Bronchial epithelial cell (primary cell): ENCODE measurements at regions not wholly inside any gene's neighbourhood (a gene's known extent, or its start where the extent isn't known, plus 50 kb on each side); places are given as distances from the start of the nearest gene placed in this dataset.
"Not testable (repeated sequence)": the region's sequence is repeated elsewhere in the genome, so short reads cannot be mapped to it uniquely, and the experiment has no call there.

ENCODE experiments used
- DNase-seq: peaks from one replicate; pipeline ENCODE4 v3.0.0-alpha.2; 2010; ENCODE audit warnings: low read depth
- FAIRE-seq: peaks from 2 replicates; lab custom pipeline; 2011; peaks lifted over from hg19 to GRCh38; lab: Jason Lieb, UNC
- H3K27me3 ChIP-seq: 2 replicates; pipeline ENCODE4 v1.5.1; 2011; ENCODE audit warnings: low read length; ENCODE audit not compliant: control insufficient read depth, insufficient read depth
- H3K36me3 ChIP-seq: 2 replicates; pipeline ENCODE4 v1.5.1; 2011; ENCODE audit warnings: low read length; ENCODE audit not compliant: control insufficient read depth, insufficient read depth
- H3K4me3 ChIP-seq: 2 replicates; pipeline ENCODE4 v1.5.1; 2011; ENCODE audit warnings: mild to moderate bottlenecking, low read depth, low read length, control low read depth
- TF ChIP-seq, protein P1 (sequence below): IDR thresholded peaks from 2 replicates; pipeline ENCODE4 v1.5.1; 2011; ENCODE audit warnings: mild to moderate bottlenecking, moderate library complexity, low read length, control low read depth, inconsistent platforms; ENCODE audit not compliant: insufficient read depth, severe bottlenecking

DNA sequence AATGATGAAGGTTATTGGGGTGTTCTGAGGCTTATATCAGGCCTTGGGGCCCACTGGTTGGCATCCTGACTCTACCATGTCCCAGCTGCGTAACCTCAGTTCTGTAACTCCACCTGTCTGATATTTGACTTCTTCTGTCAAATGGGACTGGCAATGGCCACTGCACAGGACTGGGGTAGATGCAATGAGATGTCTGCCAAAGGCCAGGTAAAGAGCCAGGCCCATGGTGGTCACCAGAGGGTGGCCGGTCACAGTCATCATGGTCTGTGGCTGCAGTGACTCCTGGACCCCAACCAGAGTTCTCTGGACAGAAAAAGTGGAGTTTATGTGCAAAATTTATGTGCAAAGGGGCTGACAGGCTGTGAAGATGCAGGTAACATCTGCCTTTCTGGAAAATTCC, 173.3 kb downstream of the PTPRU start:
- no peak for DNase-seq
- H3K36me3 ChIP-seq = no peaks in the 10 kb centered on the region
- TF ChIP-seq, protein P1, sequence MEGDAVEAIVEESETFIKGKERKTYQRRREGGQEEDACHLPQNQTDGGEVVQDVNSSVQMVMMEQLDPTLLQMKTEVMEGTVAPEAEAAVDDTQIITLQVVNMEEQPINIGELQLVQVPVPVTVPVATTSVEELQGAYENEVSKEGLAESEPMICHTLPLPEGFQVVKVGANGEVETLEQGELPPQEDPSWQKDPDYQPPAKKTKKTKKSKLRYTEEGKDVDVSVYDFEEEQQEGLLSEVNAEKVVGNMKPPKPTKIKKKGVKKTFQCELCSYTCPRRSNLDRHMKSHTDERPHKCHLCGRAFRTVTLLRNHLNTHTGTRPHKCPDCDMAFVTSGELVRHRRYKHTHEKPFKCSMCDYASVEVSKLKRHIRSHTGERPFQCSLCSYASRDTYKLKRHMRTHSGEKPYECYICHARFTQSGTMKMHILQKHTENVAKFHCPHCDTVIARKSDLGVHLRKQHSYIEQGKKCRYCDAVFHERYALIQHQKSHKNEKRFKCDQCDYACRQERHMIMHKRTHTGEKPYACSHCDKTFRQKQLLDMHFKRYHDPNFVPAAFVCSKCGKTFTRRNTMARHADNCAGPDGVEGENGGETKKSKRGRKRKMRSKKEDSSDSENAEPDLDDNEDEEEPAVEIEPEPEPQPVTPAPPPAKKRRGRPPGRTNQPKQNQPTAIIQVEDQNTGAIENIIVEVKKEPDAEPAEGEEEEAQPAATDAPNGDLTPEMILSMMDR = no peak
- H3K4me3 ChIP-seq = no peak overlapping the region
- FAIRE-seq = no peak
- peaks cover 16% of the 10 kb centered on the region for H3K27me3 ChIP-seq

GRCh38 chr1:29408831-29409605, 172.7 kb downstream of the PTPRU start:
- FAIRE-seq = no peak
- no peak for DNase-seq
- Histone ChIP-seq H3K36me3 (no peaks in the 10 kb centered on the region), H3K27me3 (peaks cover 14% of the 10 kb centered on the region), H3K4me3 (no peak overlapping the region)
- TF ChIP-seq, protein P1 = no peak

- DNase-seq = no peak
- FAIRE-seq = no peak
- H3K27me3 ChIP-seq = peaks cover 9% of the 10 kb centered on the region
- no peak overlapping the region for H3K4me3 ChIP-seq
- no peaks in the 10 kb centered on the region for H3K36me3 ChIP-seq
- TF ChIP-seq, protein P1 = no peak
These were observed 170.5 kb downstream of the PTPRU start for GRCh38 chr1:29406814-29407213.

DNA sequence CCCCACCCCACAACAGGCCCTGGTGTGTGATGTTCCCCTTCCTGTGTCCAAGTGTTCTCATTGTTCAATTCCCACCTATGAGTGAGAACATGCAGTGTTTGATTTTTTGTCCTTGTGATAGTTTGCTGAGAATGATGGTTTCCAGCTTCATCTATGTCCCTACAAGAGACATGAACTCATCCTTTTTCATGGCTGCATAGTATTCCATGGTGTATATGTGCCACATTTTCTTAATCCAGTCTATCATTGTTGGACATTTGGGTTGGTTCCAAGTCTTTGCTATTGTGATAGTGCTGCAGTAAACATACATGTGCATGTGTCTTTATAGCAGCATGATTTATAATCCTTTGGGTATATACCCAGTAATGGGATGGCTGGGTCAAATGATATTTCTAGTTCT, 163.9 kb downstream of the PTPRU start:
- not testable (repeated sequence) for H3K27me3 ChIP-seq, H3K36me3 ChIP-seq, DNase-seq, H3K4me3 ChIP-seq, FAIRE-seq

DNA sequence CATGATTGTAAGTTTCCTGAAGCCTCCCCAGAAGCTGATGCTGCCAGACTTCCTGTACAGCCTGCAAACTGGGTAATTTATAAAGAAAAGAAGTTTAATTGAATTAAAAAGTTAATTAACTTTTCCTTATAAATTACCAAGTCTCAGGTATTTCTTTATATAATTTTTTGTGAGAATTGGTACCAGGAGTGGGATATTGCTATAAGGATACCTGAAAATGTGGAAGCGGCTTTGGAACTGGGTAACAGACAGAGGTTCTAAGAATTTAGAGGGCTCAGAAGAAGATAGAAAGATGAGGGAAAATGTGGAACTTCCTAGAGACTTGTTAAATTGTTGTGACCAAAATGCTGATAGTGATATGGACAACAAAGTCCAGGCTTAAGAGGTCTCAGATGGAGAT, 163.1 kb downstream of the PTPRU start:
- FAIRE-seq (no peak), DNase-seq (no peak)
- no peaks in the 10 kb centered on the region for H3K36me3 ChIP-seq
- H3K4me3 ChIP-seq = no peak overlapping the region
- H3K27me3 ChIP-seq = no peaks in the 10 kb centered on the region
- TF ChIP-seq, protein P1 = no peak

DNA sequence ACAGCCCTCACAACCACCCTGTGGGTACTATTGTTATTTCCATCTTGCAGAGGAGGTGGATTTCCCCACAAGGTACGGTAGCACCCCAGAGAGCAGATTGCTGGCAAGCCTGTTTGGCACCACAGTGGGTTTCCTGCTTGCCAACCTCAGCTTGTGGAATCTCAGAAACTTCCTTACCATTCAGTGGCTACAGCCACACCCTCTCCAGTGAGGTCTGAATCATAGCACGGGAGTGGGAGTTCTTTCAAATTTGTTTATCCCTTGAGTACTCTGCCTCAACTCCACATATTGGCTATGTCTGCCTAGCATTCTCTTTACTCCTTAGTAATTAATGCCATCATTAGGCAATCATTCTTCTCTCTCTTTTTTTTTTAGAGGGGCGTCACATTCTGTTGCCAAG, 162.1 kb downstream of the PTPRU start:
- FAIRE-seq (no peak), DNase-seq (peak; percentile 79)
- TF ChIP-seq, protein P1 = no peak
- no peak overlapping the region for H3K4me3 ChIP-seq
- H3K36me3 ChIP-seq = no peaks in the 10 kb centered on the region
- H3K27me3 ChIP-seq = no peaks in the 10 kb centered on the region
